Glutamatergic neuron (in vitro differentiated cells): ENCODE measurements at regions not wholly inside any gene's neighbourhood (a gene's known extent, or its start where the extent isn't known, plus 50 kb on each side); places are given as distances from the start of the nearest gene placed in this dataset.

Experiments used
- DNase-seq: peaks from one replicate; pipeline ENCODE4 v3.0.0; 2022
- H3K27ac Mint-ChIP-seq: one replicate; pipeline ENCODE4 v1.8.0; 2020; ENCODE audit warnings: mild to moderate bottlenecking, mixed read lengths, inconsistent platforms; ENCODE audit not compliant: unreplicated experiment
- H3K27me3 Mint-ChIP-seq: one replicate; pipeline ENCODE4 v1.8.0; 2020; ENCODE audit warnings: mild to moderate bottlenecking, moderate library complexity, mixed read lengths, inconsistent platforms; ENCODE audit not compliant: unreplicated experiment
- H3K36me3 Mint-ChIP-seq: one replicate; pipeline ENCODE4 v1.8.0; 2020; ENCODE audit warnings: mild to moderate bottlenecking, mixed read lengths, inconsistent platforms; ENCODE audit not compliant: unreplicated experiment
- H3K4me1 Mint-ChIP-seq: one replicate; pipeline ENCODE4 v1.8.0; 2020; ENCODE audit warnings: mild to moderate bottlenecking, low read depth, mixed read lengths, inconsistent platforms; ENCODE audit not compliant: unreplicated experiment
- H3K4me3 Mint-ChIP-seq: one replicate; pipeline ENCODE4 v1.8.0; 2020; ENCODE audit warnings: mild to moderate bottlenecking, mixed read lengths, inconsistent platforms; ENCODE audit not compliant: unreplicated experiment
- H3K9me3 Mint-ChIP-seq: one replicate; pipeline ENCODE4 v1.8.0; 2020; ENCODE audit warnings: mild to moderate bottlenecking, moderate library complexity, mixed read lengths, inconsistent platforms; ENCODE audit not compliant: unreplicated experiment
- TF ChIP-seq, protein P1 (sequence below): fragments of 200-600 bp; sonication (generic); IDR thresholded peaks from one replicate; pipeline ENCODE4 v1.5.0; 2021; ENCODE audit not compliant: partially characterized antibody, unreplicated experiment

DNA sequence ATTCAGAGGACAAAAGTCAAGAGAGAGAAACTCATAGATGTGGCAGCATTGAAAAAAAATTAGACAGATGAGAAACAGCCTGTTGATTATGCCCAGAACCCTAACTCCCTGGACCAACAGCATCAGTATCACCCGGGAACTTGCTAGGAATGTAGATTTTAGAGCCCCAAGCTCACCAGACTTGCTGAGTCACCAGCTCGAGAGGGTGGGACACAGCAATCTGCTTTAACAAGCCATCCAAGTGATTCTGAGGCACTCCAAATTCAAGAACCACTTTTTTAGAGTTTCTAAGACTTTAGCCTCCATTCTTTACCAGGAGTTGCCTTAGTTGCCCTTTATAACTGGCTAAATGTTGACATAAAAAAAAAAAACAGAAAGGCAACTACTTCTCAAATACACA is 70.9 kb downstream of the CGGBP1 start:
- no peak overlapping the region for H3K27ac Mint-ChIP-seq
- no peak for DNase-seq
- TF ChIP-seq, protein P1, sequence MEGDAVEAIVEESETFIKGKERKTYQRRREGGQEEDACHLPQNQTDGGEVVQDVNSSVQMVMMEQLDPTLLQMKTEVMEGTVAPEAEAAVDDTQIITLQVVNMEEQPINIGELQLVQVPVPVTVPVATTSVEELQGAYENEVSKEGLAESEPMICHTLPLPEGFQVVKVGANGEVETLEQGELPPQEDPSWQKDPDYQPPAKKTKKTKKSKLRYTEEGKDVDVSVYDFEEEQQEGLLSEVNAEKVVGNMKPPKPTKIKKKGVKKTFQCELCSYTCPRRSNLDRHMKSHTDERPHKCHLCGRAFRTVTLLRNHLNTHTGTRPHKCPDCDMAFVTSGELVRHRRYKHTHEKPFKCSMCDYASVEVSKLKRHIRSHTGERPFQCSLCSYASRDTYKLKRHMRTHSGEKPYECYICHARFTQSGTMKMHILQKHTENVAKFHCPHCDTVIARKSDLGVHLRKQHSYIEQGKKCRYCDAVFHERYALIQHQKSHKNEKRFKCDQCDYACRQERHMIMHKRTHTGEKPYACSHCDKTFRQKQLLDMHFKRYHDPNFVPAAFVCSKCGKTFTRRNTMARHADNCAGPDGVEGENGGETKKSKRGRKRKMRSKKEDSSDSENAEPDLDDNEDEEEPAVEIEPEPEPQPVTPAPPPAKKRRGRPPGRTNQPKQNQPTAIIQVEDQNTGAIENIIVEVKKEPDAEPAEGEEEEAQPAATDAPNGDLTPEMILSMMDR: no peak
- H3K27me3 Mint-ChIP-seq: no peaks in the 10 kb centered on the region
- H3K4me1 Mint-ChIP-seq: no peaks in the 10 kb centered on the region
- H3K4me3 Mint-ChIP-seq: no peak overlapping the region
- no peaks in the 10 kb centered on the region for H3K9me3 Mint-ChIP-seq
- no peaks in the 10 kb centered on the region for H3K36me3 Mint-ChIP-seq

DNA sequence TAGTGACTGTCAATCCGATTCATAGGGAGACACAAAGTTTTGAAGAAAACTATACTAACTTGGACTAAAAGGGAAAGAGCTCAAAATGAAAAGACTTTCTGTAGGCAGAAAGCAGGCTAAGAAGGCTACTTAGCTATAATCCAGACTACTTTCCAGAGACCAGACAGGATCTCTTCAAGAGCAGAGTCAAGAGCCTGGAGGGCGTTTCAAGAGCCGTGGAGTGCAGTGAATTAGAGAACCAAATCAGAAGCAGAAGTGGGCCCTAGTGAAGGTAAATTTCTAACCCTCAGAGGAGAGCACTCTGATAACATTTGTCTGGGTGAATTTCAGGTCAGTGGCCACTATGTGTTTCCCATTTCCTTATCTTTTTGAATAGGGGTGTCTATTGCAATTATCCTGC is 76.4 kb downstream of the CGGBP1 start:
- peaks cover 2% of the 10 kb centered on the region for H3K27me3 Mint-ChIP-seq
- TF ChIP-seq, protein P1: no peak
- no peak overlapping the region for H3K4me3 Mint-ChIP-seq
- no peak for DNase-seq
- peaks cover 2% of the 10 kb centered on the region for H3K9me3 Mint-ChIP-seq
- no peaks in the 10 kb centered on the region for H3K4me1 Mint-ChIP-seq
- no peak overlapping the region for H3K27ac Mint-ChIP-seq
- no peaks in the 10 kb centered on the region for H3K36me3 Mint-ChIP-seq

DNA sequence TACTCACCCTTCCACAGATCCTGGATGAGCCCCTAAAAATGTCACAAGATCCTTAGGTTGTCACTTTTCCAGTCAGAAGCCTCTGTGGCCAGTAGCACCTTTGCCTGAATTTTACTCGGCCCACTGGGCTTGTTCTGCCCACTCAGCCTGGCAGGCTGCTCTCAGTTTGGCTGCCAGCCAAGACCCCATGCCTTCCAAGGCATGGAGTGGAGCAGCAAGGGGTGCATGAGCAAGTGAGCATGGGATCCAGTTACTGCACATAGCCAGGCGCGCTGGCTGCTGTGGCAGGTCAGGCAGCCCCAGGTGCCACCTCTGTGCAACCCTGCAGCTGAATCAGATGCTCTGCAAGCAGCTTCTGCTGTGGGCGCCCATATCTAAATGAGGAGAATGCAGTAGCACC is 79.3 kb downstream of the CGGBP1 start:
- H3K36me3 Mint-ChIP-seq: no peaks in the 10 kb centered on the region
- H3K4me3 Mint-ChIP-seq: no peak overlapping the region
- H3K4me1 Mint-ChIP-seq: no peaks in the 10 kb centered on the region
- TF ChIP-seq, protein P1: no peak
- H3K27me3 Mint-ChIP-seq: peaks cover 2% of the 10 kb centered on the region
- no peak for DNase-seq
- H3K9me3 Mint-ChIP-seq: peaks cover 2% of the 10 kb centered on the region
- H3K27ac Mint-ChIP-seq: no peak overlapping the region

DNA sequence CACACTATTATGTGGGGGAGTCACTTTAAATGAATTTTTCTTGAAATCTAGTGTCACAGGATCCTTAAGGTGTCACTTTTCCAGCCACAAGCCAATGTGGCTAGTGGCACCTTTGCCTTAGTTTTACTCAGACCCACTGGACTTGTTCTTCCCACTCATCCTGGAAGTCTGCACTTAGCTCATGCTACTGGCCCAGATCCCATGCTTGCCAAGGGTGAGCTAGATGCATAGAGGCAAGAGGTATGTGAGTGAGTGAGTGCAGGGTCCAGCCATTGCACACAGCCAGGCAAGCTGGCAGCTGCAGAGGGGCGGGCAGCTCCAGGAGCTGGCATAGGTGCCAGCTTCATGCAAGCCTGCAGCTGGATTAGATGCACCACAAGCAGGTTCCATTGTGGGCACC is 81.0 kb downstream of the CGGBP1 start:
- H3K4me3 Mint-ChIP-seq: no peak overlapping the region
- H3K36me3 Mint-ChIP-seq: no peaks in the 10 kb centered on the region
- H3K9me3 Mint-ChIP-seq: peaks cover 4% of the 10 kb centered on the region
- no peaks in the 10 kb centered on the region for H3K4me1 Mint-ChIP-seq
- DNase-seq: no peak
- TF ChIP-seq, protein P1: no peak
- H3K27ac Mint-ChIP-seq: no peak overlapping the region
- peaks cover 4% of the 10 kb centered on the region for H3K27me3 Mint-ChIP-seq

DNA sequence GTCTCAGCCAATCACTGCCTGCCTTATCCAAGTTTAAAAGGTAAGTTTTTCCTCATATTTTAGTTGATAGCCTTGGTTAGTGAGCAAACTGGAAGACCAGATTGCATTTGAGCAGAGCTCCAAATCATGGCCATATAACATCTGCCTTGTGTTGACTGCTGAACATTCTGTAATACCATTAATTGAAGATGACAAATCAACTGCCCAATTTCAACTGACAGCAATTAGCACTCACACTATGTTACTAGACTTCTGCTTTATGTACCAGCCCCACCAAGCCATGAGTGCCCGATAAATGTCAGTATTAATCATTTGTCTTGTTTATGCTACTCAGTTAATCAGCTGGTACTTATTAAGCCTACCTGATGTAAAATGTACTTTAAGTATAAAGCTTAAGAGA is 83.1 kb downstream of the CGGBP1 start:
- peaks cover 4% of the 10 kb centered on the region for H3K27me3 Mint-ChIP-seq
- no peak overlapping the region for H3K4me3 Mint-ChIP-seq
- H3K36me3 Mint-ChIP-seq: no peaks in the 10 kb centered on the region
- H3K9me3 Mint-ChIP-seq: peaks cover 5% of the 10 kb centered on the region
- no peaks in the 10 kb centered on the region for H3K4me1 Mint-ChIP-seq
- DNase-seq: no peak
- no peak overlapping the region for H3K27ac Mint-ChIP-seq
- TF ChIP-seq, protein P1: no peak
